Glutamatergic neuron (in vitro differentiated cells): ENCODE measurements at regions not wholly inside any gene's neighbourhood (a gene's known extent, or its start where the extent isn't known, plus 50 kb on each side); places are given as distances from the start of the nearest gene placed in this dataset.

Experiments
- DNase-seq: peaks from one replicate; pipeline ENCODE4 v3.0.0; 2022
- H3K27ac Mint-ChIP-seq: one replicate; pipeline ENCODE4 v1.8.0; 2020; ENCODE audit warnings: mild to moderate bottlenecking, mixed read lengths, inconsistent platforms; ENCODE audit not compliant: unreplicated experiment
- H3K27me3 Mint-ChIP-seq: one replicate; pipeline ENCODE4 v1.8.0; 2020; ENCODE audit warnings: mild to moderate bottlenecking, moderate library complexity, mixed read lengths, inconsistent platforms; ENCODE audit not compliant: unreplicated experiment
- H3K36me3 Mint-ChIP-seq: one replicate; pipeline ENCODE4 v1.8.0; 2020; ENCODE audit warnings: mild to moderate bottlenecking, mixed read lengths, inconsistent platforms; ENCODE audit not compliant: unreplicated experiment
- H3K4me1 Mint-ChIP-seq: one replicate; pipeline ENCODE4 v1.8.0; 2020; ENCODE audit warnings: mild to moderate bottlenecking, low read depth, mixed read lengths, inconsistent platforms; ENCODE audit not compliant: unreplicated experiment
- H3K4me3 Mint-ChIP-seq: one replicate; pipeline ENCODE4 v1.8.0; 2020; ENCODE audit warnings: mild to moderate bottlenecking, mixed read lengths, inconsistent platforms; ENCODE audit not compliant: unreplicated experiment
- H3K9me3 Mint-ChIP-seq: one replicate; pipeline ENCODE4 v1.8.0; 2020; ENCODE audit warnings: mild to moderate bottlenecking, moderate library complexity, mixed read lengths, inconsistent platforms; ENCODE audit not compliant: unreplicated experiment
- TF ChIP-seq, protein P1 (sequence below): fragments of 200-600 bp; sonication (generic); IDR thresholded peaks from one replicate; pipeline ENCODE4 v1.5.0; 2021; ENCODE audit not compliant: partially characterized antibody, unreplicated experiment

DNA sequence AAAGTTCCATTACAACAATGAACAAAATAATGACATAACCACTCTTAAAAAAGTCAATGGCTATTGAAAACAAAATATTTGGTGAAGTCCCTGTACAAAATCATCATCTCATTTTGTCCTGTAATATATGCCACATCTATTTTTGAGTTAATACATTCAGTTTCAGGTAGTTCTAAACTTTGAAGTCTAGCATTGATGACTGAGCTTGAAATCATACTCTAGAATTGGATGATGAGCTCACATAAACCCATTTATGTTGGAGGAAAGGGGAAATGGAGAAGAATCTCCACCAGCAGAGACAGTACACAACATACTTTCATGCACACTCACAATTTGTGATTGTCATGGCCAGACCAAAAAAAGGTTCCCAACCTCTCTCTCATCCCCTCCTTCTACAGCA is 371.1 kb upstream of the NR3C2 start:
- TF ChIP-seq, protein P1, sequence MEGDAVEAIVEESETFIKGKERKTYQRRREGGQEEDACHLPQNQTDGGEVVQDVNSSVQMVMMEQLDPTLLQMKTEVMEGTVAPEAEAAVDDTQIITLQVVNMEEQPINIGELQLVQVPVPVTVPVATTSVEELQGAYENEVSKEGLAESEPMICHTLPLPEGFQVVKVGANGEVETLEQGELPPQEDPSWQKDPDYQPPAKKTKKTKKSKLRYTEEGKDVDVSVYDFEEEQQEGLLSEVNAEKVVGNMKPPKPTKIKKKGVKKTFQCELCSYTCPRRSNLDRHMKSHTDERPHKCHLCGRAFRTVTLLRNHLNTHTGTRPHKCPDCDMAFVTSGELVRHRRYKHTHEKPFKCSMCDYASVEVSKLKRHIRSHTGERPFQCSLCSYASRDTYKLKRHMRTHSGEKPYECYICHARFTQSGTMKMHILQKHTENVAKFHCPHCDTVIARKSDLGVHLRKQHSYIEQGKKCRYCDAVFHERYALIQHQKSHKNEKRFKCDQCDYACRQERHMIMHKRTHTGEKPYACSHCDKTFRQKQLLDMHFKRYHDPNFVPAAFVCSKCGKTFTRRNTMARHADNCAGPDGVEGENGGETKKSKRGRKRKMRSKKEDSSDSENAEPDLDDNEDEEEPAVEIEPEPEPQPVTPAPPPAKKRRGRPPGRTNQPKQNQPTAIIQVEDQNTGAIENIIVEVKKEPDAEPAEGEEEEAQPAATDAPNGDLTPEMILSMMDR = no peak
- DNase-seq = no peak
- Mint-ChIP-seq H3K36me3 (no peaks in the 10 kb centered on the region), H3K9me3 (no peaks in the 10 kb centered on the region), H3K27ac (no peak overlapping the region), H3K4me1 (no peaks in the 10 kb centered on the region), H3K27me3 (no peaks in the 10 kb centered on the region), H3K4me3 (no peak overlapping the region)

DNA sequence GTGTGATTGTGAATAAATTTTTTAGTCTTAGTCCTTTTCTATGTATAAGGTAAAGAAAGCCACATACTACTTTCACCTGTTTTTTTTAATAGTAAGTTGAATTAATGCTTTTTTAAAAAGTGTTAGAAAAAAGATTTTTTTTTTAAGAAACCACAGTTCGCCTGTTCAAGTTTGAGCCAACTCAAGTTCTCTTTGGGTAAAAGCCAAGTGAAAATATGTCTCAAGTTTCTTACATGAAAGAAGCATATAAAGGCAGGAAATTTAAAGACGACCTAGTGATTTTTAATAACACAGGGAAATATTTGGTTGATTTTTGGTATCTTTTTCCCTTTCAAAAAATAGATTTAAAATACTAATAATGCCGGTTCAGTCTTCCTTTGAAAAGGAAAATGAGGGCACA is 369.9 kb upstream of the NR3C2 start:
- Mint-ChIP-seq H3K4me1 (no peaks in the 10 kb centered on the region), H3K36me3 (no peaks in the 10 kb centered on the region), H3K9me3 (no peaks in the 10 kb centered on the region), H3K4me3 (no peak overlapping the region), H3K27ac (no peak overlapping the region), H3K27me3 (no peaks in the 10 kb centered on the region)
- DNase-seq = no peak
- TF ChIP-seq, protein P1 = no peak

DNA sequence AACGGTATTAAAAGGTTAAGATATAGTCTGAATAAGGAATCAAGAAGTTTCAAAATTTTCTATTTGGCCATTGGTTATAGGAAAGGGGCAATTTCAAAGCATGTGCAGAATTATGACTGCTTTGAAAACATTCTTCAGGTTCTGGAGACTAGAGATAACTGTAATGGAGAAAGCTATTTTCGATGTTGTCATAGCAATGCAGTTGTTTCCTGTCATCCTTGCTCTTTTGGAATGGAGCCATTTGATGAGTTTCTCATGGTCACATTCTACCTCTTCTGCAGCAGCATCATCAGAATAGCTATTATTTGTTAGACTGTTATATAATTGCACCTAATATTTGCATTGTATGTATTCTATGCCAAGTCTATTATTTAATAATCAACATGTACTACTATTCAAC is 368.2 kb upstream of the NR3C2 start:
- no peaks in the 10 kb centered on the region for H3K27me3 Mint-ChIP-seq
- no peak overlapping the region for H3K4me3 Mint-ChIP-seq
- no peak for DNase-seq

DNA sequence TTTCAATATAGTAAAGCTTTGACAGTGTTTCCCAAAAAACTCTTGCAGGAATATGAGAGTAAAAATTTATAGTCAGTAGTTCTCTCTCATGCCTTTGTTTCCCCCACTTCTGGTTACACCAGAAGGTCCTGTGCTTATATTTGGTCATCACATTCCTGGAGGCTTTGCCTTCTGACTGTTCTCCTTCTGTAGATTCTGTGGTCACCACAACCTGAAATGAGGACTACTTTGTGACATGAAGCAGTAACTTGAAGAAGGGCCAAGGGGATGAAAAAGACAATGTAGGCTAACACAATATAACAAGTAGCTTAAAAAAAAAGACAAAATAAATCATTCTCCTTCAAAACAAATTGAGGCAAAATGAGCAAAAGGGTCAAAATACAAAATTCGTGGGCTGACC is 366.2 kb upstream of the NR3C2 start:
- H3K4me1 Mint-ChIP-seq = no peaks in the 10 kb centered on the region
- no peak for DNase-seq
- H3K27ac Mint-ChIP-seq = no peak overlapping the region
- H3K4me3 Mint-ChIP-seq = no peak overlapping the region
- H3K27me3 Mint-ChIP-seq = no peaks in the 10 kb centered on the region
- TF ChIP-seq, protein P1 = no peak
- no peaks in the 10 kb centered on the region for H3K36me3 Mint-ChIP-seq
- H3K9me3 Mint-ChIP-seq = no peaks in the 10 kb centered on the region

More for the DNA sequence above, 368.2 kb upstream of the NR3C2 start:
- no peaks in the 10 kb centered on the region for H3K4me1 Mint-ChIP-seq
- no peaks in the 10 kb centered on the region for H3K36me3 Mint-ChIP-seq
- TF ChIP-seq, protein P1 = no peak
- no peak overlapping the region for H3K27ac Mint-ChIP-seq
- no peaks in the 10 kb centered on the region for H3K9me3 Mint-ChIP-seq

DNA sequence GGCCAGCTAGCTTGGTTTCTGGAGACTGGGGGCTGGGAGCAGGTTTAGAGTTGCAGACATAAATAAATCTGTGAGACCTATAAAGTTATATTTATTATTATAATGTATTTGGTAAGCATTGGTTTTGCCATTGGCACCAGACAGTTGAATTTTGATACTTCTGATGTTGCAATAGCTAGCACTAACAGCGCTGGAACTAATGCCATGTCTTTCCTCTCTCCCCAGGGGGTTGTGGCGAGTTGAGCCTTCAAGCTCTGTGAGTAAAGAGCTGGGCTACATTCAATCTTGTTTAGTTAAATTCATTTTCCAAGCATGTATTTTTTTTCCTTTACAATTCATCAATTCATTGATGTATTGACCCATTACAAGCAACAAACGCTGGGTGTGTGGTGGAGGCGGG is 358.7 kb upstream of the NR3C2 start:
- Mint-ChIP-seq H3K27me3 (no peaks in the 10 kb centered on the region), H3K36me3 (no peaks in the 10 kb centered on the region), H3K4me3 (no peak overlapping the region), H3K4me1 (no peaks in the 10 kb centered on the region), H3K27ac (no peak overlapping the region), H3K9me3 (no peaks in the 10 kb centered on the region)
- TF ChIP-seq, protein P1 = no peak
- no peak for DNase-seq
